HepG2 (cell line): ENCODE measurements at regions not wholly inside any gene's neighbourhood (a gene's known extent, or its start where the extent isn't known, plus 50 kb on each side); places are given as distances from the start of the nearest gene placed in this dataset.

Source experiments
- HNF1A ChIP-seq, 2 experiments: sonication (generic) in 1 of 2; formaldehyde crosslinking in 1 of 2; IDR thresholded peaks; 2 replicates each; pipeline versions ENCODE4 v1.4.0 to v1.6.1; 2016 to 2020; ENCODE audit warnings: borderline replicate concordance in 1 of 2, low read depth in 1 of 2, mild to moderate bottlenecking in 1 of 2, missing genetic modification reagents in 1 of 2
- NR2F1 ChIP-seq, 2 experiments: fragments of 450-650 bp in 1 of 2; formaldehyde crosslinking in 1 of 2; IDR thresholded peaks; 2 replicates each; pipeline versions ENCODE4 v1.5.0 to v1.6.1; 2016 to 2020; ENCODE audit warnings: mild to moderate bottlenecking in 1 of 2, missing compliant biosample characterization in 1 of 2, missing genetic modification reagents in 1 of 2, moderate library complexity in 1 of 2
- SALL1 ChIP-seq: sonication (generic); formaldehyde crosslinking; IDR thresholded peaks from 2 replicates; pipeline ENCODE4 v1.8.0; 2022; ENCODE audit warnings: mild to moderate bottlenecking, missing genetic modification reagents
- ZBTB10 ChIP-seq: sonication (generic); formaldehyde crosslinking; IDR thresholded peaks from 2 replicates; pipeline ENCODE4 v1.4.0; 2020; ENCODE audit warnings: missing genetic modification reagents, borderline replicate concordance
- ZNF503 ChIP-seq: sonication (generic); formaldehyde crosslinking; IDR thresholded peaks from 2 replicates; pipeline ENCODE4 v1.4.0; 2020; ENCODE audit warnings: missing genetic modification reagents
- ZNF574 ChIP-seq: sonication (generic); formaldehyde crosslinking; IDR thresholded peaks from 2 replicates; pipeline ENCODE4 v1.4.0; 2020; ENCODE audit warnings: missing genetic modification reagents
- ZNF704 ChIP-seq: sonication (generic); formaldehyde crosslinking; IDR thresholded peaks from 2 replicates; pipeline ENCODE4 v1.8.1; 2023; ENCODE audit warnings: mild to moderate bottlenecking, inconsistent platforms, moderate library complexity, missing genetic modification reagents, borderline replicate concordance
- ZNF740 ChIP-seq: sonication (generic); formaldehyde crosslinking; IDR thresholded peaks from 2 replicates; pipeline ENCODE4 v1.4.0; 2020; ENCODE audit warnings: missing genetic modification reagents

GRCh38 chr12:124481772-124482566, 85.4 kb downstream of the NCOR2 start (continued):
- no peak for TF ChIP-seq ZBTB10 (CRISPR knock-in tag)
- no peak for TF ChIP-seq ZNF503 (CRISPR knock-in tag)
- TF ChIP-seq SALL1, result peak; percentile 0; the same call in 1 of the 2 replicates
- no peak for TF ChIP-seq ZNF740 (CRISPR knock-in tag)
- TF ChIP-seq HNF1A (IDR thresholded peaks at IDR 0.05; ENCODE audit: low read depth), result no peak
- 0 out of 2 replicates have a peak, but pooled peaks have one; percentile 3 for TF ChIP-seq HNF1A (CRISPR knock-in tag; IDR thresholded peaks at IDR 0.05; ENCODE audit: borderline replicate concordance)
- no peak for TF ChIP-seq ZNF574 (CRISPR knock-in tag)
- TF ChIP-seq ZNF704 (CRISPR knock-in tag), result no peak
- peak in 1 of 2 experiments; percentile 38; a peak in 1 of 4 replicates for TF ChIP-seq NR2F1 (CRISPR knock-in tag; IDR thresholded peaks at IDR 0.05)
